Spleen (tissue), 11 donors: ENCODE measurements at regions not wholly inside any gene's neighbourhood (a gene's known extent, or its start where the extent isn't known, plus 50 kb on each side); places are given as distances from the start of the nearest gene placed in this dataset.

Experiments
- DNase-seq: peaks from one replicate; pipeline ENCODE4 v3.0.0-alpha.2; 2020
- H3K27ac ChIP-seq, 8 donors: fragments of 200-600 bp; sonication (generic) in 7 of 8; 1 replicate in 4 of 8; 2 replicates in 4 of 8; pipeline versions ENCODE4 v1.5.0 to v1.8.0; 2016 to 2021; ENCODE audit warnings: inconsistent platforms in 4 of 8, mild to moderate bottlenecking in 4 of 8, moderate library complexity in 1 of 8
- H3K27me3 ChIP-seq, 7 donors: fragments of 200-600 bp; sonication (generic) in 6 of 7; replicated peaks in 1 of 7; 1 replicate in 4 of 7; 2 replicates in 3 of 7; pipeline versions ENCODE4 v1.5.0 to v1.8.0; 2016 to 2021; ENCODE audit warnings: inconsistent platforms in 3 of 7, mild to moderate bottlenecking in 1 of 7
- H3K36me3 ChIP-seq, 6 donors: fragments of 200-600 bp; sonication (generic) in 5 of 6; 1 replicate in 4 of 6; 2 replicates in 2 of 6; pipeline versions ENCODE4 v1.5.0 to v1.8.0; 2016 to 2021; ENCODE audit warnings: inconsistent platforms in 2 of 6
- H3K4me1 ChIP-seq, 6 donors: fragments of 200-600 bp; sonication (generic) in 5 of 6; 1 replicate in 3 of 6; 2 replicates in 3 of 6; pipeline versions ENCODE4 v1.5.0 to v1.8.0; 2016 to 2021; ENCODE audit warnings: inconsistent platforms in 3 of 6
- H3K4me3 ChIP-seq, 8 donors: fragments of 200-600 bp; sonication (generic) in 7 of 8; 1 replicate in 4 of 8; 2 replicates in 4 of 8; pipeline versions ENCODE4 v1.5.0 to v1.8.0; 2016 to 2021; ENCODE audit warnings: inconsistent platforms in 4 of 8, mild to moderate bottlenecking in 4 of 8, moderate library complexity in 2 of 8
- H3K9me3 ChIP-seq, 8 donors: fragments of 200-600 bp; sonication (generic) in 7 of 8; 1 replicate in 4 of 8; 2 replicates in 4 of 8; pipeline versions ENCODE4 v1.5.0 to v1.8.0; 2016 to 2021; ENCODE audit warnings: inconsistent platforms in 4 of 8
- POLR2A ChIP-seq, 3 donors: fragments of 450-650 bp; IDR thresholded peaks; one replicate each; pipeline ENCODE4 v1.5.1; 2017; ENCODE audit warnings: antibody characterized with exemption in 3 of 3, mild to moderate bottlenecking in 1 of 3
- POLR2AphosphoS5 ChIP-seq, 3 donors: sonication (generic); formaldehyde crosslinking; IDR thresholded peaks; one replicate each; pipeline ENCODE4 v1.5.1; 2017; ENCODE audit warnings: antibody characterized with exemption in 3 of 3
- WGBS, 5 donors: extraction: QIAGEN DNeasy Blood & Tissue Kit in 3 of 5; methylation state at CpG; one replicate each; pipeline versions ENCODE4 v1.1.5 to v1.1.7; 2013 to 2018; 5-methylcytosine and 5-hydroxymethylcytosine counted together
- intact Hi-C: fragments of 100-400 bp; cut with DNase I; formaldehyde crosslinking; loops from one replicate; pipeline ENCODE4 v1.15.0; 2023; ENCODE audit warnings: low total_unique reads
- TF ChIP-seq, protein P1 (sequence below), 11 experiments: fragments of 200-600 bp in 7 of 11; fragments of 450-650 bp in 4 of 11; sonication (generic) in 4 of 11; IDR thresholded peaks in 8 of 11; conservative IDR thresholded peaks in 3 of 11; 1 replicate in 7 of 11; 2 replicates in 4 of 11; pipeline versions ENCODE4 v1.4.0 to v1.8.0; 2016 to 2021; ENCODE audit warnings: antibody characterized with exemption in 11 of 11, inconsistent platforms in 4 of 11, mild to moderate bottlenecking in 1 of 11
- donor health status: healthy with polysubstance abuse.
- donor health status: DM: no; HTN: no; CAD: no; lungs with moderate emphysema.
- donor health status: DM: no; HTN: no; CAD: no.
- donor health status: Bipolar disorder and iron deficiency.
- donor health status: healthy.
- donor health status: DM: no; HTN: no; CAD: no.
- donor health status: DM: yes; HTN: yes; CAD: no.

- H3K4me3 ChIP-seq: no peak overlapping the region
- peak overlapping the region in 3 of 8 donors; percentile 11 to 24 (median 15) for H3K27ac ChIP-seq
- H3K4me1 ChIP-seq: peaks cover 0 to 63% (median 32%) of the 10 kb centered on the region in 6 donors
- TF ChIP-seq POLR2A (IDR thresholded peaks at IDR 0.05) (no peak), POLR2AphosphoS5 (IDR thresholded peaks at IDR 0.05) (no peak)
- TF ChIP-seq, protein P1, sequence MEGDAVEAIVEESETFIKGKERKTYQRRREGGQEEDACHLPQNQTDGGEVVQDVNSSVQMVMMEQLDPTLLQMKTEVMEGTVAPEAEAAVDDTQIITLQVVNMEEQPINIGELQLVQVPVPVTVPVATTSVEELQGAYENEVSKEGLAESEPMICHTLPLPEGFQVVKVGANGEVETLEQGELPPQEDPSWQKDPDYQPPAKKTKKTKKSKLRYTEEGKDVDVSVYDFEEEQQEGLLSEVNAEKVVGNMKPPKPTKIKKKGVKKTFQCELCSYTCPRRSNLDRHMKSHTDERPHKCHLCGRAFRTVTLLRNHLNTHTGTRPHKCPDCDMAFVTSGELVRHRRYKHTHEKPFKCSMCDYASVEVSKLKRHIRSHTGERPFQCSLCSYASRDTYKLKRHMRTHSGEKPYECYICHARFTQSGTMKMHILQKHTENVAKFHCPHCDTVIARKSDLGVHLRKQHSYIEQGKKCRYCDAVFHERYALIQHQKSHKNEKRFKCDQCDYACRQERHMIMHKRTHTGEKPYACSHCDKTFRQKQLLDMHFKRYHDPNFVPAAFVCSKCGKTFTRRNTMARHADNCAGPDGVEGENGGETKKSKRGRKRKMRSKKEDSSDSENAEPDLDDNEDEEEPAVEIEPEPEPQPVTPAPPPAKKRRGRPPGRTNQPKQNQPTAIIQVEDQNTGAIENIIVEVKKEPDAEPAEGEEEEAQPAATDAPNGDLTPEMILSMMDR (IDR thresholded peaks at IDR 0.05 in 8 of 11, conservative IDR thresholded peaks at IDR 0.05 in 3 of 11): no peak
- H3K27me3 ChIP-seq: peaks cover 0 to 23% (median 0%) of the 10 kb centered on the region in 7 donors
- no peaks in the 10 kb centered on the region for H3K36me3 ChIP-seq
- no peaks in the 10 kb centered on the region for H3K9me3 ChIP-seq
- intact Hi-C loops: loop anchor here (10.0 kb wide), 1 partner anchor 64 kb away; no protein-coding TSS in a partner anchor
- DNase-seq: no peak
- 27 to 46% (median 37%) methylated on average over 9 of the region's 9 CpGs for WGBS, 5 donors
These were observed 76.3 kb upstream of the CUX1 start for GRCh38 chr7:101740981-101741725.

- peak overlapping the region; percentile 35 to 76 (median 50) for H3K4me3 ChIP-seq
- H3K27me3 ChIP-seq: peaks cover 0 to 33% (median 0%) of the 10 kb centered on the region in 7 donors
- no peaks in the 10 kb centered on the region for H3K9me3 ChIP-seq
- intact Hi-C loops: loop anchor here (10.0 kb wide), 1 partner anchor 61 kb away; no protein-coding TSS in a partner anchor
- H3K4me1 ChIP-seq: peaks cover 0 to 70% (median 38%) of the 10 kb centered on the region in 6 donors
- no peaks in the 10 kb centered on the region for H3K36me3 ChIP-seq
- WGBS, 5 donors: 0 to 1% (median 0%) methylated on average over 53 to 57 of the region's 60 CpGs
- TF ChIP-seq POLR2A (IDR thresholded peaks at IDR 0.05): no peak
- peak in 1 of 3 donors; percentile 57 for TF ChIP-seq POLR2AphosphoS5 (IDR thresholded peaks at IDR 0.05)
- TF ChIP-seq, protein P1 (IDR thresholded peaks at IDR 0.05 in 8 of 11, conservative IDR thresholded peaks at IDR 0.05 in 3 of 11): peak in 10 of 11 experiments; percentile 15 to 70 (median 46)
- peak; percentile 88 for DNase-seq
- H3K27ac ChIP-seq: no peak overlapping the region
These were observed 74.0 kb upstream of the CUX1 start for GRCh38 chr7:101743241-101743994.

DNA sequence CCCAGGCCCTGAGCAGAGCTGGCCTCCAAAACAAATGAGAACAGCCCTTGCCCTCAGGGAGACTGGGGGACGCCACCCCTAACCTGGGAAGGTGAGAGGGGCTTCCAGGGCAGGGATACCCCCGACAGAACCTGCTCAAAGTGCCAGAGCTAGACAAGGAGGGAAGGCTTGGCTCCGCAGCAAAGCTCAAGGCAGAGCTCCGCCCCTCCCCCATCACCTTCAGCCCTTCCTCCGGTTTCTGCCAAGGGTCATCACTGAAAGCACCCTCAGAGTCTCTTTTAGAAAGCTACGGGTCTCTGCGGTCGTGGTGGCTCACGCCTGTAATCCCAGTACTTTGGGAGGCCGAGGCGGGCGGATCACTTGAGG is 73.4 kb upstream of the CUX1 start:
- H3K27ac ChIP-seq: no peak overlapping the region
- TF ChIP-seq, protein P1 (IDR thresholded peaks at IDR 0.05 in 8 of 11, conservative IDR thresholded peaks at IDR 0.05 in 3 of 11): no peak
- TF ChIP-seq POLR2A (IDR thresholded peaks at IDR 0.05) (no peak), POLR2AphosphoS5 (IDR thresholded peaks at IDR 0.05) (no peak)
- DNase-seq: no peak
- no peaks in the 10 kb centered on the region for H3K36me3 ChIP-seq
- intact Hi-C loops: loop anchor here (10.0 kb wide), 1 partner anchor 61 kb away; no protein-coding TSS in a partner anchor
- peaks cover 0 to 34% (median 0%) of the 10 kb centered on the region in 7 donors for H3K27me3 ChIP-seq
- H3K4me1 ChIP-seq: peaks cover 0 to 70% (median 38%) of the 10 kb centered on the region in 6 donors
- H3K9me3 ChIP-seq: no peaks in the 10 kb centered on the region
- peak overlapping the region in 5 of 8 donors; percentile 45 to 76 (median 53) for H3K4me3 ChIP-seq
- 47 to 70% (median 57%) methylated on average over 10 to 12 of the region's 12 CpGs for WGBS, 5 donors
